Hematopoietic multipotent progenitor cell treated with erythropoietin and hydrocortisone succinate and interleukin-3 and kit ligand, for 8 days (in vitro differentiated cells): ENCODE measurements at regions not wholly inside any gene's neighbourhood (a gene's known extent, or its start where the extent isn't known, plus 50 kb on each side); places are given as distances from the start of the nearest gene placed in this dataset.

Source experiments
- DNase-seq: peaks from one replicate; pipeline ENCODE4 v3.0.0-alpha.2; 2015

GRCh38 chr13:37923236-37923635 is 53.7 kb upstream of the TRPC4 start:
- peak; percentile 72 for DNase-seq

- DNase-seq: no peak
Observed at GRCh38 chr13:37919329-37919880, 49.8 kb upstream of the TRPC4 start.
